Activated naive CD4-positive, alpha-beta T cell treated with anti-CD3 and anti-CD28 coated beads for 36 hours (primary cell): ENCODE measurements at regions not wholly inside any gene's neighbourhood (a gene's known extent, or its start where the extent isn't known, plus 50 kb on each side); places are given as distances from the start of the nearest gene placed in this dataset.

Source experiments
- CTCF ChIA-PET: fragments of 350-600 bp; sonication (Branson Sonifier 250); formaldehyde crosslinking; loops from one replicate; lab custom pipeline; 2021; ENCODE audit warnings: antibody characterized with exemption; lab: Charles Lee
- DNase-seq: peaks from one replicate; pipeline ENCODE4 v3.0.0-alpha.2; 2020
- H3K27ac Mint-ChIP-seq: one replicate; pipeline ENCODE4 v1.8.0; 2021; ENCODE audit warnings: mild to moderate bottlenecking, mixed read lengths
- H3K27me3 Mint-ChIP-seq: one replicate; pipeline ENCODE4 v1.8.0; 2021; ENCODE audit warnings: low read depth, mixed read lengths
- H3K36me3 Mint-ChIP-seq: one replicate; pipeline ENCODE4 v1.8.0; 2021; ENCODE audit warnings: low read depth, mixed read lengths
- H3K4me1 Mint-ChIP-seq: one replicate; pipeline ENCODE4 v1.8.0; 2021; ENCODE audit warnings: low read depth, mixed read lengths
- H3K4me3 Mint-ChIP-seq: one replicate; pipeline ENCODE4 v1.8.0; 2021; ENCODE audit warnings: mild to moderate bottlenecking, moderate library complexity, mixed read lengths
- H3K9me3 Mint-ChIP-seq: one replicate; pipeline ENCODE4 v1.8.0; 2021; ENCODE audit warnings: mixed read lengths
- intact Hi-C: fragments of 100-400 bp; cut with micrococcal nuclease; formaldehyde crosslinking; loops from one replicate; pipeline ENCODE4 v1.15.1; 2023

DNA sequence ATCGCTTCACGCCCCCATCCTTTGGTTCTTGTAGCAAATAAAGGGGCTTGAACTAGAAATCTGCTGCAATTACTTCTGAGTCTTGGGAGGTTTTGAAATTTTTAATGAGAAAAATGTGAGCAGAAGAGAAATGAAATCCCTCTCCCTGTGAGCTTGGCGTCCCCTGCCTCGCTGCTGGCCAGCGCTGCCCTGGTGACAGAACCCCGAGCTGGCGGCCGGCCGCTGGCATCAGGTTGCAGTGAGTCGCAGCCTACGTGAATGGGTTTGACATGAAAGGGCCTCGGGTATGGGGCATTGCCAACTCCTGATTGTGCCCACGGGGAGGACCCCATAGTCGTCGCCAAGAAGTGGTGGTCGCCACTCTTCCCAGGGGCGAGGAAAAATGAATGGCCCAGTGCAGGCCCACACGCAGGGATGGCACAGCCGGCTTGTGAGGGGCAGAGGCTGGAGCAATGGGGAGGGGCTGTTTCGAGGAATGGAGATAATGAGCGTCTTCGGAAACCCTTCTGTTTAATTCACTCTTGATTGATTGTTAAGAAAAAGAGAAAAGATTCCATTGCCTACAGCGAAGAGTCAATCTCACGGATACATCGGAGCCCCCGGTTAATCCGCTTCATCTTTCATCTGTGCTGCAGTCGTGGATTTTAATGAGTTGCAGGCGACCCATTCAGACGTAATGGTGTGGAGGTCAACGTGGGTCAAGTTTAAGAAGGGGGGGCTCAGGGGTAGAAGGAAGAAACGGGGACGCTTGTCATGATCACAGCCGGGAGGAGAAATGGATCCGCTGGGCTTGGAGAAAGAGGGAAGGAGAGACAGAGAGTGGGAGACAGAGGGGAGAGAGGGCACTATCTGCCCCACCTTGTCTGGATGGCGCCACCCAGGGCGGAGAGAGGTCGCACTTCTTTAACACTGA, 380.1 kb downstream of the THBS2 start:
- Mint-ChIP-seq H3K36me3 (no peaks in the 10 kb centered on the region), H3K4me1 (no peaks in the 10 kb centered on the region), H3K27me3 (peaks cover 10% of the 10 kb centered on the region), H3K27ac (no peak overlapping the region), H3K4me3 (no peak overlapping the region), H3K9me3 (no peaks in the 10 kb centered on the region)
- DNase-seq: no peak
- intact Hi-C loops: no loop called here
- CTCF ChIA-PET: no interaction called here

DNA sequence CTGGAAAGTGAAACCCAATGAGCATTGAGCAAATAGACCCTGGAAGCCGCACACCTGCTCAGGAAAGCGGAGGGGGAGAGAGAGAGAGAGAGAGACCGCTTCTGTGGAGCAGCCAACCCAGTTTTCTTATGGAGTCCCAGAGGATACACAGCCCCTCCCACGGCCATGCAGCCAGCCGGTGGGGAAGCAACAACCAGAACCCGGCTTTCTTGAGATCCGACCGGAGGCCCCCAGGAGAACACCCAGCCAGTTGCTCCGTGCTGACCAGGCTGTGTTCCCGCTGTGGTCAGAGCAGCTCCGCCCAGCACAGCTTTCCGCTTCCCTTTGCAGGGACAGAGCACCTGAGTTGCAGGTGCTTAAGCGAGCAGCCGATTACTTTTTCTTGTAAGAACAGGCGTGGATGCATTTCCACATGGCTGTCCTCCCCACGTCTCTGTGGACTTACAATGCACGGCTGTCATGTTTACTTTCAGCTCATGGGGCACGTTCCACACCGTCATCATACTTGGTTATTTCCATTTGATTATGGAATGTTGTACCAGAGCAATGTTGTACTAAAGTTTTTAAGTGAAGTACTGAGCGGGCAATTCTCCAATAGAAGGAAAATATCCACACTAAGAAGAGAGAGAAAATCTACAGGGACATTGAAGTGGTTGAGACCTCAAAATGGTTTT, 381.9 kb downstream of the THBS2 start:
- no peaks in the 10 kb centered on the region for H3K9me3 Mint-ChIP-seq
- H3K36me3 Mint-ChIP-seq: no peaks in the 10 kb centered on the region
- H3K4me3 Mint-ChIP-seq: no peak overlapping the region
- H3K27me3 Mint-ChIP-seq: peaks cover 10% of the 10 kb centered on the region
- H3K4me1 Mint-ChIP-seq: no peaks in the 10 kb centered on the region
- H3K27ac Mint-ChIP-seq: no peak overlapping the region
- DNase-seq: no peak
- intact Hi-C loops: no loop called here
- CTCF ChIA-PET: interaction anchor here (1.0 kb wide), 1 partner anchor 502 kb away, joined by 3 read pairs; no protein-coding TSS in a partner anchor

DNA sequence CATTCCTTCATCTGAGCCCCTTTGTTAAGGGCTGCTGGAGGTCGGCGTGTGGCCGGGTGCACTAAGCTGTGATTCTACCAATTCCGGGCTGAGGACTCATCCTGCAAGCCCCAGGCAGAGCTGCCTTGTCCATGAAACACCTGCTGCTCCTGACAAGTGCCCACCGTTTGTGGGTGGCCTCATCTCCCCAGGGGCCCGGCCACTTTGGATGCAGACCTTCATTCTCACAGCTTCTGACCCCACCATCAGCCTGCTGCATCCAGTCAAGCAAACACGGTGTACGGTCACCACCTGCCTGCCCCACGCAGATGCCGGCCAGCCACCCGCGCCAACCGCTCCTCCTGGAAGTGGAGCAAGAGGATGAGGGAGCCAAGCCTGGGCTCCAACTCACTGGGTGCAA, 382.7 kb downstream of the THBS2 start:
- intact Hi-C loops: no loop called here
- Mint-ChIP-seq H3K9me3 (no peaks in the 10 kb centered on the region), H3K4me1 (no peaks in the 10 kb centered on the region), H3K27ac (no peak overlapping the region), H3K4me3 (no peak overlapping the region), H3K36me3 (no peaks in the 10 kb centered on the region), H3K27me3 (peaks cover 10% of the 10 kb centered on the region)
- DNase-seq: no peak
- CTCF ChIA-PET: no interaction called here

DNA sequence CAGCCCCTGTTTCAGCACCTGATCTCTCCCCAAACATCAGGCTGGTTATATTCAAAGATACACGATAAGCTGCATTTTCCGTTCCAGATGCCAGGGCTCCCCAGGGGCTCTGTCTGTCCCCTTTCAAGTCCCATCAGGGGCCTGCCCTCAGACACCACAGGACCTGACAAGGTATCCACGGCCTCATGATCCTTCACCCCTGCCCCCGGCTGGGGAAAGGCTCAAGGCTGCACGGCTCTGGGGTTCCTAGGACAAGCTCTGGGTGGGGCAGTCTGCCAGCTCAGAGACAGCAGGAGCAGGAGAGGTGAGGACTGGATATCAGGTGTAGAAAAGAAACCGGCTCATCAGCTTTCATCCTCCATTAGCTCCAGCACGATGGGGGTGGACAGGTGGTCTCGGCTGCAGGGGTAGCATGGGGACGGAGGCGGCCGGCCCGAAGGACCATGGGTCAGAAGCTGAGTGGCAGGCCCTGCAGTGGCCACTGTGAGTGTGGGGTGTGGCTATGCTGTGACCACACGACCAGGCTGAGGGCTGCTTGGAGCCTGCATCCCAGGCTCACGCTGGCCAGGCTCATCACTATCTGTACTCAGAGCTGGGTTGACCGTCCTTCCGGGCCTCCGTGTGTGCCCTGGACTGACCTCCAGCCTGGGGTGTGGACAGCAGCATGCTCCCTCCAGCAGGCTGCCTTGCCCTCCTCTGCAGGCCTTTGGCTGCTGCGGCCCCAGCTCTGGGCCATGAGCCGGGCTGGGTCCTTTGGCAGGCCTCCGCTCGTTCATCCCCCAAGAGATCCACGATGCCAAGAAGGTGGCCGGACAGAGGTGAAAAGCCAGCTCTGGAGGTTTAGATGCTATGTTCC, 386.2 kb downstream of the THBS2 start:
- H3K36me3 Mint-ChIP-seq: no peaks in the 10 kb centered on the region
- no peaks in the 10 kb centered on the region for H3K4me1 Mint-ChIP-seq
- H3K9me3 Mint-ChIP-seq: no peaks in the 10 kb centered on the region
- no peak overlapping the region for H3K27ac Mint-ChIP-seq
- CTCF ChIA-PET: interaction anchor here (1.0 kb wide), 2 partner anchors 18 to 498 kb away, joined by 3 to 5 read pairs; no protein-coding TSS in a partner anchor
- no peak overlapping the region for H3K4me3 Mint-ChIP-seq
- intact Hi-C loops: no loop called here
- H3K27me3 Mint-ChIP-seq: no peaks in the 10 kb centered on the region
- no peak for DNase-seq

DNA sequence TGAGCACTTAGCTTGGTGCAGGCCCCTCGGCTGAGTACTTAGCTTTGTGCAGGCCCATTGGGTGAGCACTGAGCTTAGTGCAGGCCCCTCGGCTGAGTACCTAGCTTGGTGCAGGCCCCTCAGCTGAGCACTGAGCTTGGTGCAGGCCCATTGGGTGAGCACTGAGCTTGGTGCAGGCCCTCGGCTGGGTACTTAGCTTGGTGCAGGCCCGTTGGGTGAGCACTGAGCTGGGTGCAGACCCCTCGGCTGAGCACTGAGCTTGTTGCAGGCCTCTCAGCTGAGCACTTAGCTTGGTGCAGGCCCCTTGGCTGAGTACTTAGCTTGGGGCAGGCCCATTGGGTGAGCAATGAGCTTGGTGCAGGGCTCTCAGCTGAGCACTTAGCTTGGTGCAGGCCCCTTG, 387.1 kb downstream of the THBS2 start:
- no peak overlapping the region for H3K4me3 Mint-ChIP-seq
- CTCF ChIA-PET: interaction anchor here (1.0 kb wide), 2 partner anchors 19 to 497 kb away, joined by 3 to 5 read pairs; no protein-coding TSS in a partner anchor
- no peaks in the 10 kb centered on the region for H3K9me3 Mint-ChIP-seq
- no peak for DNase-seq
- intact Hi-C loops: no loop called here
- no peaks in the 10 kb centered on the region for H3K27me3 Mint-ChIP-seq
- no peak overlapping the region for H3K27ac Mint-ChIP-seq
- no peaks in the 10 kb centered on the region for H3K36me3 Mint-ChIP-seq
- H3K4me1 Mint-ChIP-seq: no peaks in the 10 kb centered on the region

DNA sequence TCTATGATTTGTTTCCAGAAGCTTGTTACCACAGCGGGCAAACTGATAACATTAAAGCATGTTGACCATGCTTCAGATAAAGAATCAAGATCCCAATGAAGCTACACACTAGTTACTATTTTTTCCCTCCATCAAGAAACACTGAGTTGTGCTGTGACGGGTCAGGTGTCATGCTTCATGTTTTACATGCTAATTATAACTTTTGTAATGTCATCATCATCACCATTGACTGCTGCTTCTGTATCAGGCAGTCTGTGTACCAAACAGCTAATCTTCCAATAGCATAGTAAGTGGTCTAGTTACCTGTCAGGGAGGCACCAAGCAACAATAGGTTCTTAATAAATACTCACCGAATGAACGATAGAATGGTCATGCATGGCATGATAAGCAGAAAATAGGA, 388.1 kb downstream of the THBS2 start:
- Mint-ChIP-seq H3K27ac (no peak overlapping the region), H3K36me3 (no peaks in the 10 kb centered on the region), H3K4me1 (no peaks in the 10 kb centered on the region), H3K4me3 (no peak overlapping the region), H3K9me3 (no peaks in the 10 kb centered on the region), H3K27me3 (no peaks in the 10 kb centered on the region)
- DNase-seq: no peak
- CTCF ChIA-PET: no interaction called here
- intact Hi-C loops: no loop called here

DNA sequence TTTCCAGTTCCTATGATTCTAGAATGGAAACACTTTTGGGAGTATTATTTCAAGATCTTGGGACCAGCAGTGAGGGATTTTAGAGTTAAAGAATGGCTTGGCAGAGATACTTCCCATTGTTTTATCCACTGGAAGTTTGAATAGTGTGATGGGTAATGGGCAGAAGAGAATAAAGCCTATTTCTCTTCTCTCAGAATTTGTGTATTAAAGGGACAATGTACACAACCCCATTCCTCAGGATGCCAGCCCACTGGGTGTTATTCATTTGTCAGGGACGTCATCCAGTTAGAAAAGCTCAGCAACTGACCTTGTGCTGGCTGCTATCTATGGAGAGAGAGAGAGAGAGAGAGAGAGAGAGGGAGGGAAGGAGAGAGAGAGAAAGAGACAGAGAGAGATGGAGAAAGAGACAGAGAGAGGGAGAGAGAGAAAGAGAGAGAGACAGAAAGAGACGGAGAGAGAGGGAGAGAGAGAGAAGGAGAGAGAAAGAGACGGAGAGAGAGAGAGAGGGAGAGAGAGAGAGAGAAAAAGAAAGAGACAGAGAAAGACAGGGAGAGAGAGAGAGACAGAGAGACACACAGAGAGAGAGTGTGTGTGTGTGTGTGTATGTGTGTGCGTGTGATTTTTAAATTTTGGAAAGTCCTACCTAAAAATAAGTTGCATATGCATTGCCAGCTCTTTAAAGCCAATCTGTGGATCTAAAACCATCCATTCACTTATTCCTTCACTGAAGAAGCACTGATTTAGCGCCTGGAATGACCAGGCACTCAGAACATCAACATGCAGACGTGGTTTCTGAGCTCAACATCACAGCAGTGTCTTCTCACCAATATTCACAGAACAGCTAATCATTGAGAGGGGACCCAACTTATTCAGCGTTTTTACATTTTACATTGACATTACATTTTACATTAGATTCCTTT, 388.8 kb downstream of the THBS2 start:
- Mint-ChIP-seq H3K27ac (no peak overlapping the region), H3K27me3 (no peaks in the 10 kb centered on the region), H3K4me3 (no peak overlapping the region), H3K36me3 (no peaks in the 10 kb centered on the region), H3K4me1 (no peaks in the 10 kb centered on the region), H3K9me3 (no peaks in the 10 kb centered on the region)
- DNase-seq: no peak
- CTCF ChIA-PET: interaction anchor here (0.6 kb wide), 1 partner anchor 20 kb away, joined by 3 read pairs; no protein-coding TSS in a partner anchor
- intact Hi-C loops: no loop called here

DNA sequence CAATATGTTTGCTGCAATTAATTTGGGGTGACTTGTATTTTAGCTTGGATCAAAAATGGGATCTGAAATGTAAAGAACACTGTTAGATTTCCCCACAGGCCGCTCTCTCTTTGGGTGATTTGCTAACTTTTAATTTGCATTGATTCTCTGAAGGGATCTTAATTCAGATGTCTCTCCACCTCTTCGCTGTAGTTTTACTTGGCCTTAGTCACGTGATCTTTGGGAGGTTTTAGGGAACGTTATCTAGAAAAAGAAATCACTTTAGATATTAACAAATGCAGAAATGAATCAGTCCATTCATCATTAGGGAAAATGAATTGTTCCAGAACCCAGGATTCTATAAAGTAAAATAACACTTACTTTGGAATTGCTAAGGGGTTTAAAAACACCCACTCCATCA, 390.2 kb downstream of the THBS2 start:
- H3K9me3 Mint-ChIP-seq: no peaks in the 10 kb centered on the region
- no peak overlapping the region for H3K4me3 Mint-ChIP-seq
- H3K27ac Mint-ChIP-seq: no peak overlapping the region
- H3K27me3 Mint-ChIP-seq: no peaks in the 10 kb centered on the region
- CTCF ChIA-PET: no interaction called here
- DNase-seq: no peak
- no peaks in the 10 kb centered on the region for H3K4me1 Mint-ChIP-seq
- intact Hi-C loops: no loop called here
- no peaks in the 10 kb centered on the region for H3K36me3 Mint-ChIP-seq

DNA sequence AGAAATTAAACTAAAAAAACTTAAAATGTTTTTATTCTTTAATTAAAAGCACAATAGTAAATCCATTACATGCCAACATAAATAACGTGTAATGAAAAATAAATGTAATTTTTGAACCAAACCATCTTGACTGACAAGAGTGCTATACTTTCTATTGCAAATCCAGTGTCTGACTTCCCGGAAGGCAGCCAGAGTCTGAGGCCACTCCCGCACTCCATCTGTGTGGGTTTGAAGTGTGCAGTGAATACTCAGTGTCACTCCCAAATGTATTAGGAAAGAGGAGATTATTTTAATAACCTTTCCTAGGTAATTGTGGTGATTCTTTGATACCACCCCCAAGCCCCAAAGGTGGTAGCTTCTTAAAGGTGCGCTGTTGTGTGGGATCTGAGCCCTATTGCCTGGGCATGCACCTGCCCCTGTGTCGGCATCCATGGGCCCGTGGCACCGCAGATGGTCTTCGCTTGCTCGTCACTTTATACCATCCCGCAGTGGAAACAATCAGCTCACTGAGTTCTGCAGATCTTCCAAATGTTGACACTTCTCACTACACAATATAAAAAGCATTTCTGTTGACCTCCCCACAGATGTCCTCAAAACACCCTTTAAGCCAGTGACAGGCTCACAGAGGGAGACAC, 391.2 kb downstream of the THBS2 start:
- Mint-ChIP-seq H3K4me3 (no peak overlapping the region), H3K27me3 (no peaks in the 10 kb centered on the region), H3K4me1 (no peaks in the 10 kb centered on the region), H3K27ac (no peak overlapping the region), H3K36me3 (no peaks in the 10 kb centered on the region), H3K9me3 (no peaks in the 10 kb centered on the region)
- CTCF ChIA-PET: no interaction called here
- no peak for DNase-seq
- intact Hi-C loops: no loop called here

DNA sequence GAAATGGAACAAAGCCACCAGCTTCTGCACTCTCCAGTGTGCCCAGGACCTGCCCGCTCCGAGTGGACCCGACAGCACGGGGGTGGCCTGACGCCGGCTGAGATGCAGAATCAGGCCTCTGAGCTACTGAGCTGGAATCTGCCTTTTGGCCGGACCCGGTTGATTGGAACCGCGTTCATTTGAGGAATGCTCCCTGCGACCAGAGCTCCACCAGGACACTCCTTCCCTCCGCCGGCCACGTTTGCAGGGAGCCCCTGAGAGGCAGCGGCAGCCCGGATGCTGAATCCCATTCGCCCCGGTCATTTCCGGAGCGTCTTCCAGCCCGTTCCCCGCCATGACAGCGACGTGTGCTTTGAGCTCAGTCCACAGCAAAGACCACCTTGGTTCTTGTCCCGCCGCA, 392.7 kb downstream of the THBS2 start:
- no peaks in the 10 kb centered on the region for H3K4me1 Mint-ChIP-seq
- CTCF ChIA-PET: no interaction called here
- H3K9me3 Mint-ChIP-seq: no peaks in the 10 kb centered on the region
- H3K27ac Mint-ChIP-seq: no peak overlapping the region
- no peaks in the 10 kb centered on the region for H3K36me3 Mint-ChIP-seq
- H3K27me3 Mint-ChIP-seq: no peaks in the 10 kb centered on the region
- no peak for DNase-seq
- intact Hi-C loops: no loop called here
- no peak overlapping the region for H3K4me3 Mint-ChIP-seq

DNA sequence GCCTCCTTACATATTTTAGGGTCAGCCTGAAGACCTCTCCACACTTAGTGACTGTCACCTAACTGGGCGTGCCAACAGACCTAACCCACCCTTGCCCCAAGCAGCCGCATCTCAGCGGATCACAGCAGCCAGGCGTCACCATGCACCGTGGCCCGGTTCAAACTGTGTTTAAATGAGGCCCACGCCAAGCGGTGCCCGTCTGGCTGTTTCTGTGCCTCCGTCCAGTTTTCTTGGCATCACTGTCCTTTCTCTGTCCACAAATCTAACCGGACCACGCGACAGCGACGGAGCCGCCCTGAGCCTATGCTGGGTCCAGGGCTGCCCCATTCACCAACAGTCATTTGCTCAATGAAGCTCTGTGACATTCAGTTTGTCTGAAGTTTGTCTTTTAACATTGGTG, 393.3 kb downstream of the THBS2 start:
- H3K9me3 Mint-ChIP-seq: no peaks in the 10 kb centered on the region
- no peaks in the 10 kb centered on the region for H3K36me3 Mint-ChIP-seq
- no peak overlapping the region for H3K4me3 Mint-ChIP-seq
- intact Hi-C loops: no loop called here
- H3K27me3 Mint-ChIP-seq: no peaks in the 10 kb centered on the region
- no peaks in the 10 kb centered on the region for H3K4me1 Mint-ChIP-seq
- H3K27ac Mint-ChIP-seq: no peak overlapping the region
- no peak for DNase-seq
- CTCF ChIA-PET: no interaction called here
